GM12892 (cell line): ENCODE measurements at regions not wholly inside any gene's neighbourhood (a gene's known extent, or its start where the extent isn't known, plus 50 kb on each side); places are given as distances from the start of the nearest gene placed in this dataset.

Experiments
- POLR2A ChIP-seq: IDR thresholded peaks from 2 replicates; pipeline ENCODE4 v1.6.1; 2011; ENCODE audit warnings: low read depth, low read length, control low read depth
- POLR2AphosphoS5 ChIP-seq: IDR thresholded peaks from 2 replicates; pipeline ENCODE4 v1.6.1; 2011; ENCODE audit warnings: low read depth, low read length, control low read depth
- TAF1 ChIP-seq: IDR thresholded peaks from 2 replicates; pipeline ENCODE4 v1.6.1; 2011; ENCODE audit warnings: low read depth, mild to moderate bottlenecking, control low read depth, low read length, borderline replicate concordance

- TF ChIP-seq POLR2AphosphoS5 = no peak
- TF ChIP-seq POLR2A = no peak
- TF ChIP-seq TAF1 = no peak
Measured at GRCh38 chr2:239517686-239518085, 116.9 kb upstream of the HDAC4 start.
